HL-60/S4 (cell line): ENCODE measurements at regions not wholly inside any gene's neighbourhood (a gene's known extent, or its start where the extent isn't known, plus 50 kb on each side); places are given as distances from the start of the nearest gene placed in this dataset.
"Not testable (repeated sequence)": the region's sequence is repeated elsewhere in the genome, so short reads cannot be mapped to it uniquely, and the experiment has no call there.

Experiments
- in situ Hi-C: fragments of 300-500 bp; cut with MboI; formaldehyde crosslinking; loops from 2 replicates; pipeline ENCODE4 v1.14.3; 2022; ENCODE audit warnings: low sequenced_read_pairs

DNA sequence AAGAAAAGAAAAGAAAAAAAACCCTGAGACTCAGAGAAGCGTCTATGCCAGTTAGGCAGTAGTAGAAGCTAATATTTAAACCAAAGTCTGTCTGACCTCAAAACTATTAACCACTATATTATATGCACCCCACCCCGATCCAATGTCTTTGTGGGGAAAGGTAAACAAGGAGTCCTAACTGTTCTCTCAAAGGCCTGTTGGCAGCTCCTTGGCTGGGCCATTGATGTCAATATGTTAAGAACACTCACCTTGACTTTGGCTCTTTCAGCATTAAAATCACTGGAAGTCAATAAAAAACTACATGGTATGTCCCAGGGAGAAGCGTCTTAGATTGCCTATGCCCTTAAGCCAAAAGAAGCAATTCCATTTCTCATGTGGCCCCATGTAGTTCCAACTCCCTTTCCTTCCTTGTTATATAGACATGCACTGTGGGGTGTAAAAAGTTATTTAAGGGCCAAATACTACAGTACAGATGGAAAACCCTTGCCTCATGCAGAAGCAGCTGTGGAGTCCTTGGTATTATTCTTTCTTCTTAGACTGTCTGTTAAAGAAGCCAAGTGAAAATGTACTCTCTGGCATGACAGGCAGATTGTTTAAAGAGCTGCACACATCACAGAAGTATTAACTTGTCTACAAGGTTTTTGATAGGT, 308.6 kb upstream of the RPS23 start:
- in situ Hi-C loops: no loop called here

DNA sequence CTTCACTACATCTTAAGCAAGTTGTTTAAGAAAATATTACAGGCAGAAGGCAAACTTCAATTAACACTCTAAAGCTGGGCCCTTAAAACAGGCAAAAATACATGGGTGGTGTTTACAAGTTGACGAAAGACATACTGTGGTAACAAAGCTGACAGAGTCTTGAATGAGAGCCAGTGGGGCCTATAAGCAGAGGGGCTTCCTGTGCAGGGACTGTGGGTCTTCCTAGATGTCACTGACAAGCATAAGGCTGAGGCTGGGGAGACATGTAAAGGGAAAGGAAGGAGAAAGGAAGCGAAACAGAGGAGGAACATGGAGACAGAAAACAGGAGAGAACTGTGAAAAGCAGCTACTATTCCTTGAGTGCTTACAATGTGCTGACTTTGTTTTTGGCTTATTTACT, 308.0 kb upstream of the RPS23 start:
- in situ Hi-C loops: no loop called here

DNA sequence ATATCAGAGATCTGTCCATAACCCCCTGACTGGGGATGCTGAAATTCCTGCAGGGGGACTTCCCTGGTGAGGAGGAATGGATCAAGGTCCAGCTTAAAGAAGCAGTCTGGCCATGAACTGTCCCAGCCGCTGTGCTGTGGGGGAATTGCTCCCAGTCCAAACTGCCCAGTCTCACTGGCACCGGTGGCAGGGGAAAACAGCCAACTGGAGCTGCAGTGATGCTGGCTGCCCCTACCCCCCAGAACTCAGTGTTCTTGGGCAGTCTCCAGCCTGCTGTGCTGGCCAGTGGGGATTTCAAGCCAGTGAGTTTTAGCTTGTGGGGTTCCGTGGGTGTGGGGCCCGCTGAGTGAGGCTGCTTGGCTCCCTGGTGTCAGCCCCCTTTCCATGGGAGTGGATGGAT, 306.5 kb upstream of the RPS23 start:
- in situ Hi-C loops: no loop called here

DNA sequence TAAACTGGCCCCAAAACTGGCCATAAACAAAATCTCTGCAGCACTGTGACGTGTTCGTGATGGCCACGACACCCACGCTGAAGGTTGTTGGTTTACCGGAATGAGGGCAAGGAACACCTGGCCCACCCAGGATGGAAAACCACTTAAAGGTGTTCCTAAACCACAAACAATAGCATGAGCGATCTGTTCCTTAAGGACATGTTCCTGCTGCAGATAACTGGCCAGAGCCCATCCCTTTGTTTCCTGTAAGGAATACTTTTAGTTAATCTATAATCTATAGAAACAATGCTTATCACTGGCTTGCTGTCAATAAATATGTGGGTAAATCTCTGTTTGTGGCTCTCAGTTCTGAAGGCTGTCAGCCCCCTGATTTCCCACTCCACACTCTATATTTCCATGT, 305.2 kb upstream of the RPS23 start:
- in situ Hi-C loops: not testable (repeated sequence)

DNA sequence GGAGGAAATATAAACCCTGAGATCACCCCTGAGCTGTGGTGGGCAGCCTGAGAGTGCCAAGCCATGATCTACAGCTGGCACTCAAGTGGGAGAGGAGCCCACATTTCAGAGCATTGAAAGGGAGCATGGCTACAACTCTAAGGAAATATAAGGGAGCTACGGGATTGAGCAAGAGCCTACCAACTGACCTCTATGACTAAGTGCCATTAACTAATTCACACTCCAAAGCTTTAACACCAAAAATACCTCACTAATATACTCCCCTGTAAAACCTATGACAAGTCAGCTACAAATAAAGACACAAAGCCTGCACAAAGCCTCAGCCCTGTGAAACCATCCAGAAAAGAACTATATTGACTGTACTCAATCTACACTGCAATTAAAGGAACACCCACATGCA, 286.8 kb upstream of the RPS23 start:
- in situ Hi-C loops: no loop called here

DNA sequence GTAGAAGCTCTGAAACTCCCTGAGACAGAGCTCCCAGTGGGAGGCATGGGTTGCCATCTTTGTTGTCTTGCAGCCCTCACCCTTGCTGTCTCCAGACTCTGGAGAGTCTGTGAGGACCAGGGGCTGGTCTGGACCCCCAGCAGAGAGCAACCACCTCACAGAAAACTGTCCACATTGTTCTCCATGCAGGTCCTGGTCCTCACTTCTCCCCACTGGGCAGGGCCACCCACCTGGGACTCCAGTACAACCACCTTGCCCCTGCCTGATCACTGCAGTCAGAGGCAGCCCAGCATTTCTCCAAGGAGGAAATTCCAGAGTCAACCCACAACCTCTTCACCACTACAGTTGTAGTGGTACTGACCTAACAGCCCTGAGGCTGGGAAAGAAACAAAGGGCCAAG, 285.6 kb upstream of the RPS23 start:
- in situ Hi-C loops: no loop called here

DNA sequence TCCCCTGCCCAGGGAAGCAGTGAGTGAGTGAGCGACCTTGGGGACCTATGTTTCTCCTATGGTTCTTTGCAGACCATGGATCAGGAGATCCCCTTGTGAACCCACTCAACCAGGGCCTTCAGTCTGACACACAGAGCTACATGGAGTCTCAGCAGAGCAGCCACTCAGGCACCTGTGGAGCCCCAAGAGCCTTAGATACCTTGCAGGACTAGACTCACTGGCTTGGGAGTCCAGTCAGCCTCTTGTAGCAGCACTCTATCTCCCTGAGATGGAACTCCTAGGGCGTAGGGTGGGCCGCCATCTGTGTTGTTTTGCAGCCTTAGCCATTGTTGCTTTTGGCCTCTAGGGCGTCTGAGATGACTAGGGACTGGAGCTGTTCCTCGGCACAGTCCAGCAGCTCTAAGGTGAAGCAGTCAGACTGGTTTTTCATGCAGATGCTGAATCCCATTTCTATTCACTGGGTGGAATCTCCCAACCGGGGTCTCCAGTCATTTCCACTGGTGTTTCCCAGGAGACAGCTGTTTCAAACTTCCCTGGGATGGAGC, 284.6 kb upstream of the RPS23 start:
- in situ Hi-C loops: no loop called here

DNA sequence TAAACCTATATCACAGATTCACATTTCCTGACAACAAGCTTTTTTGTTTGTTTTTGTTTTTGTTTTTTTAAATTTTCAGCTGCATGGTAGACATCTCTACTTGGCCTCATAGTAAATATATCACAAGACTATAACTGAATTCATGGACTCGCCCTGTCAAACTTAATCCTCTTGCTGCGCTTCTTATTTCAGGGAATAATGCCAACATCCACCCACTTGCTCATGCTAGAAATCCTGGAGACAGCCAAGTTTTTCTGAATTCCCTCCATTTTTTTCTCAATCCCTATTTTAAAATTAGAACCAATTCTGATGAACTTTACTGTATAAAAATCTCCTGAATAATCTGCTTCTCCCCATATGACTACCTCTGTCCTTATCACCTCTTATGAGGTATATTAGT, 283.6 kb upstream of the RPS23 start:
- in situ Hi-C loops: no loop called here

DNA sequence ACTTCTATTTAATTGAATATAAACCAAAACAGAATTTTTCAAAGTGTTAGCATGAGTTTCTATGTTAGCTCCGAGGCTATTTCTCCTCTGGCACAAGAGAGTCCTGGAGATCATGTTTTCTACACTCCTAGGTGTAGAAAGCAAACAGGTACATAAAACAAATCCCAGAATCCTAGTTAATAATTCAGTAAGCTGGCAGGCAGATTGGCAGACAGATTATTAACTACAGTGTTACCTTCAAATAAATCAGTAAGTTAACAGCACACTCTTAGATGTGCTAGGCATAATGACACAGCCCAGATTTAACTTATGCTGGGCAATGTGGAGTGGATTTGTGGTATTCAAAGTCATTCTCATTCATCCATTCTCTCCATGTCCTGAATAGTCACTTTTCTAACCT, 282.8 kb upstream of the RPS23 start:
- in situ Hi-C loops: no loop called here

DNA sequence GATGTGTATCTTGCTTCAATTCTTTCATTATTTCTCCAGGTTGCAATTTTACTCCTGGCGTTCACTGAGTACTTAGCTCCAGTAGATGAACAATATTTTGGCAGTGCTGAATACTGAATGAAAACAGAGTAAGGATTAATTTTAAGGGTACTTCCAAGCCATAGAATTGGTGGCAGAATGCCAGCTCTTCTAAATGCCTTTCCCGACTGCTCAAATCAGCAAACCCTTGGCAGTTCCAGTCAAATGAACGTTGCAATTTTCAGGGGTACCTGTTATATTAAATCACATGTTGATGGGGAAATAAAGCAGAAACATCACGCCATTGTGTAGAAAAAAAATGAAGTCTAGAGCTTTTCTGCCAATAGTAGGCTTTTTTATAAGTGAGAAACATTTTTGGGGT, 282.4 kb upstream of the RPS23 start:
- in situ Hi-C loops: no loop called here

DNA sequence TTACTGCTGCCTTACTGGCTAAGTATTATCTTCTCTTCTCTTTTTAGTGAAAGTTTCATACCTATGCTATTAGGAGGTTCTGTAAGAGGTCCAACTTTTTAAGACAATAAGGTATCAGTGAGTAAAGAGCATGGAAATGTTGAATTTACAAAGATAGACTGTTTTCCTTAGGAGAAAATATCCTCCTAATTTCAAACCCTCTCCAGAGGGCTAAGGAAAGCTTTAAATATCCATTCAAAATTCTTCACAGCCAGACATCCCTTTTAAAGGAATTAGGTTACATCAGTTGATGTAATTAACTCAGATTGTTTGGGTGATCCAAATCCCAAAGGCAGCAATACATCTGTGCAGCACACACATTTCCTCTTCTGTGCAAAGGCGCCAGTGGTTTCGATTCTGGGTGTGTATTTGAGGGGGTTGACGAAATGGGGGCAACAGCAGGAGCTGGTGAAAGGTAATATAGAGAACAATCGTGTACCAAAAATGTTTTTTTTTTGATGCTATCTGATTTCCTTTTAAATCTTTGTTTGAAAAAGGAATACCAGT, 273.8 kb upstream of the RPS23 start:
- in situ Hi-C loops: no loop called here

DNA sequence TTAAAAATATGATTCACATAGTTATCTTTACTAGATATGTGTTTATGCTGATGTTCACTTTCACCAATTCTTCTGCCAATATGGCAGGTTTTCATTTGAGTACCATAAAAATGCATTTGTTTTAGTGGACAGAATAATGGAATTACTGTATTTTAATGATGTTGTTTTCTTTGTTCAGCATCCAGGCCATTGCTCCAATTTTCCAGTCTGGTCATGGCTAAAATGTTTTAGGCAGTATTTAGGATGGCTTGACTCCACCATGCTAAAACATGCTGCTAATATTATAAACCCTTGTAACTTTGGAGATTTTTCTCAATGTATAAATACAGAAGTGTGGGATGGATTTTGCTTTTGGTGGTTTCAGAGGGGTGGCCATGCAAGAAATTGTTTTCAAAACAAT, 273.0 kb upstream of the RPS23 start:
- in situ Hi-C loops: no loop called here

DNA sequence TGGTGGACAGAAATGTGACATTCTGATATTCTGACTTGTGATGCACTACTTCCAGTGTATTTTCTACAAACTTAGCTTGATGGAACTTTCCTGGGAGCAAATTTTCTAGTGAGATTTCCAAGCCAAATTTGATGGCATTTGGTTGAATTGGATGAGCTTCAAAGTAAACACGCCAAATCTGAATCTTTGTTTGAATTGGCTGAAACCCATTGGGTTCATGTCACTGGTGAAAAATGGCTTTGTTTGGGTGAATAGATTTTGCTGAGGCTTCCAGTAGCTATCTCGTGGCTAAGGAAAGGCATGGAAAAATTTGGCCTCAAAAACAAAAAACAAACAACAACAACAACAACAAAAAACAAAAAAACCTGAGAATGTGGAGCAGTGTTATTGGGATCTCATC, 271.1 kb upstream of the RPS23 start:
- in situ Hi-C loops: no loop called here

DNA sequence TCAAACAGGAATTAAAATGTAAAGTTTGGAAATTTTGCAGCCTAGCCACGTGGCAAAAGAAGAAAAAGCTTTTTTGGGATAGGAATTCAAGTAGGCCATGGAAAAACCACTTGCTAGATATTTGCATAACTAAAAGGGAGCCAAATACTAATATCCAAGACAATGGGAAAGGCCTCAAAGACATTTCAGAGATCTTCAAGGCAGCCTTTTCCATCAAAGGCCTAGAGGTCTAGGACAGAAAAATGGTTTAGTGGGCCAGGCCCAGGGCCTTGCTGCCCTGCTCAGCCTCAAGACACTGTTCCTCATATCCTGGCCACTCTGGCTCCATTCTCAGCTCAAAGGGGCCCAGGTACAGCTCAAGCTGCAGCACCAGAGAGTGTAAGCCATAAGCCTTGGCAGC, 265.9 kb upstream of the RPS23 start:
- in situ Hi-C loops: no loop called here

DNA sequence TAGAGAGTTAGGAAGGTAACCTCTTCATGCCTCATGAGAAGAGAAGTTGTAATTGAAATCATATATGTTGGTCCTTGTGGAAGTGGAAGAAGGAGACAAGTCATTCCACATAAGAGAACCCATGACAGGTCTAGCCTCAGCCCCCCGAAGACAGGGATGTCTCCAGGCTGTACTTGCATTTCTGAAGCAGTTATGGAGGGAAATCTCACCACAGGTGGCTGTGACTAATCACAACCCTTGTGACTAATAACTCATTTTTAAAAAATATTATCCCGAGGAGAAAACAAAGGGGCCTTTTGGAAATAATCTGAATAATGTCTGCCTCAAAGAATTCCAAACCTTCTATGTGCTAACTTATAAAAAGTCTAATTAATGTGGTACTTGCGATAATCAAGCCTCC, 262.1 kb upstream of the RPS23 start:
- in situ Hi-C loops: no loop called here

DNA sequence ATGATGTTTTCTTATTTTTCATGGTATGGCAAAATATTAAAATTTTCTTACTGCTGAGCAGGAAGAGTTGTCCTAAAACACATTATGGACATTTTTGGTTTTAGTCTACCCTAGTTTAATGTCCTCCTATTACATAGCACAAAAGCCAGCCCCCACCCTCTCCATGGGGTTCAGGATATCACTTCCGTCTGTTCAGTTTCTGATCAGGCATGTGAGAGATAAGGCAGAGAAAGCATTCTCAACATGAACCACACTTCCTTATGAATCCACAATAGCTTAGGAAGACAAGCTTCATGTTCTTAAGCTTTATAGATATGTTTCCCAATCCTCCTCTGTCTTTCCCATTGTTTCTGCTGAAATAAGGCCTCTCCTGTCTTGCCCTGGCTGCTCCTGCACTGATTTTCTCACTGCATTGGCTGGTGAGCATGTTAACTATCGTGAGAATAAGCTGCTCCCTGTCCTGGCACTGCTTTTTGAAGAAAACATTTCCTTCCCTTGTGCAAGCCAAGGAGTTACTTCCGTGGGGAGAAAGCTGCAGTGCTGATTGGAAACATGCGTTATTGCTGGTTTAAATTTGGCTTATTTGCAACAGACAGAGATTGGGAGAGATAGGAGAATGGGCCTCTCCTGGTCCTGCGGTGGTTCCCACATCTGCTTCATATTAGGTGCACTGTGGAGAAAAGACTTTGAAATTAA, 260.3 kb upstream of the RPS23 start:
- in situ Hi-C loops: no loop called here

DNA sequence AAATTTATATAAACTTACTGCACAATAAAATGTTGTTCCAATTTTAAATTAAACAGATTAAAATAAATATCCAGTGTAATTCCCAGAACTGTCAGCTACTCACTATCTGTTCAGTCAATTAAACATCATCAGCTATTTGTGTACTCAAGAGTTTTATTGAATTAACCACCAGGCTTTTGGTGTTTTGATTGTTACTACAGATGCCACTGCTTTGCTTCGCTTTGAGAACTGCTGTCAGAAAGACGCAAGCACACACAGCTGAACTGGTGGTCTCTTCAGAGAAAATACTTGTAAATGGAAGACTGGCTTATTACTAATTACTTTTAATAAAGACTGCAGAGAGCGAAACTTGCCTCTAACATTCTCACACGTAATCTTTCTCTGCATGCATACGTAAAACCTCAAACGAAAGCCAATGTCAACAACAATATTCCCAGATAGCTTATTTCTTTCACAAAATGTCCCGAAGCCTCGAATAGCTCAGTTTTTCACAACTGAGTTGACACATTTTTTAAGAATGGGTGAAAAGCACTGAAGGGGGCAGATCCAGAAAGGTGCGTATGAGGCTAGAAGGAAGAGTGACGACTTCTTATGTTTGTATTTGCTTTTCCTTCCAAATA, 259.6 kb upstream of the RPS23 start:
- in situ Hi-C loops: no loop called here

DNA sequence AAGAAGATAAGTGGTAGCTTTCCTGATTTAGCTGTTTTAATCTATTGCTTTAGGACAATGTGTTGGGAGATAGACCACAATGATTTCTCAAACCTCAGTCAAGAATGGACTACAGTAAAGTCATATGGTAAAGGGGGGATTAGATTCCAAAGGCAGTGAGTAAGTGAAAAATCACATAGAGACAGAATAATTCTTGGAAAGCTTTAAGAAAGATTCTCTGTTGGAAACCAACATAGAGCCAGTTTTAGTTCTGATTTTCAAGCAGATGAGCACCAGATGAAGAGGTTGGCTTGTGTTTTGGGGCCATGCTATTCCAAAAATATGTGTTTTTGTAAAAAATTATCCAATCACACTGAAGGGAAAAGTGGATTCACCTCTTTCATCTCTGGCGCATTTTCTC, 256.8 kb upstream of the RPS23 start:
- in situ Hi-C loops: no loop called here

DNA sequence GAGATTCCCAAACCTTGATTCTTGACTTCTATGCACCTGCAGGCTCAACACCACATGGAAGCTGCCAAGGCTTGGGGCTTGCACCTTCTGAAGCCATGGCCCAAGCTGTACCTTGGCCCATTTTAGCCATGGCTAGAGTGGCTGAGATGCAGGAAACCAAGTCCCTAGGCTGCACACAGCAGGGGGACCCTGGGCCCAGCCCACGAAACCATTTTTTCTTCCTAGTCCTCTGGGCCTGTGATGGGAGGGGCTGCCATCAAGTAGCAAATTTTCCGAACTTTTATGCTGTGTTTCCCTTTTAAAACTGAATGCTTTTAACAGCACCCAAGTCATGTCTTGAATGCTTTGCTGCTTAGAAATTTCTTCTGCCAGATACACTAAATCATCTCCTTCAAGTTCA, 253.9 kb upstream of the RPS23 start:
- in situ Hi-C loops: not testable (repeated sequence)

DNA sequence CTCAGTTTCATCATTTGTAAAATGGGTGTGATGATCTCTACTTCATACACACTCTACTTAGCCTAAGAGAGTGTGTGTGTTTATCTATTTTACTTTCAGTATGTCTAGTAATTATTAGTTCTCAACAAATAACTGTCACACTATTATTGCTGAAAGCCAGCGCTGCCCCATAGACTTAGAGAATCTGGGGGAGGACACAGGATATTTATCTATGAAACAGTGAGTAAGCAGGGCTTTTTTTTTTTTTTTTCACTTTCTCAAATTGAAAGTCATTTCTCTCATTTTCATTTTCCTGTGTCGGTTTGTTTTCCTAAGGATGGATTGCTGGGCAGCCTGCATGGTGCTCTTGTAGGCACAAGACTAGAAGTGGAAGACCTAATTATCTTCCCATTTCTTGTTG, 248.4 kb upstream of the RPS23 start:
- in situ Hi-C loops: no loop called here

DNA sequence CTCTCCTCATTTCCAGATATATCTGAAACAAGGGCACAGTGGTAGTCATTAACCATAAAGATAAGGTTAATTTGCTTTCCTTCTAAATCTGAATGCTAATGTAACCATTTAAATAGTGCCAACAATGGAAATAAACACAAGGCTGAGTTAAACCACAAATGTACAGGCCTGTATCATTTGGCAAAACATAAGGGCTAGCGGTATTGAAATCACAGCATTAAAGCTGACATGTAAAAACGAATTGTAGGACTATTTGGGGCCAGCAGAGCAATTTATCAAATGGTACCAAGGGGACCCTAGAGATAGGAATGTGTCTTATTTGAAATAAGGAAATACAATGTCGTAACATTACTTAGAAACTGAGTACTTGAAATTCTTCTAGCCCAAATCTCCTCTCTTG, 247.5 kb upstream of the RPS23 start:
- in situ Hi-C loops: no loop called here

DNA sequence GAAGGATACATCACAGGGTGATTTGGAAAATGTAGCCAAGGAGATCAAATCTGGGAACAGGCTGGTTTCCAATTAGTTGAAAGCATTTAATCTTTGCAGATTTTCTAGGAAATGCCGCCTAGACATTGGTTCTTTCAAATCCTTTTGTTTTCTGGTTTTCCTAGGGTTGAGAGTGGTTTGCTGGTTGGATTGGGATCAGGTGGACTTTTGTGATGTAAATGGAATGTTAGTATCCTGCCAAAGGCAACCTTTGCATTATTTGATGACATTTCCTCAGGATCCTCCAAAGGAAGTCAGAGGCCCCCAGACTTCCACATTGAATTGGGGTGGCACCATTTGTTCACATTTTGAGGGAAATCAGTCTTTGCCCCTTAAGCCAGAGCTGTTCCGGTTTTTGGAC, 245.5 kb upstream of the RPS23 start:
- in situ Hi-C loops: no loop called here
